ENCODE measurements at regions not wholly inside any gene's neighbourhood (a gene's known extent, or its start where the extent isn't known, plus 50 kb on each side); places are given as distances from the start of the nearest gene placed in this dataset.
"Not testable (repeated sequence)": the region's sequence is repeated elsewhere in the genome, so short reads cannot be mapped to it uniquely, and the experiment has no call there.

GRCh38 chr6:776951-777350 lies 84.0 kb upstream of the EXOC2 start:
- FAIRE-seq (no peak), DNase-seq (ENCODE audit: insufficient read length, low spot score) (no peak)
- TF ChIP-seq CTCF (IDR thresholded peaks at IDR 0.05; ENCODE audit: insufficient read depth, missing control alignments) = no peak

DNA sequence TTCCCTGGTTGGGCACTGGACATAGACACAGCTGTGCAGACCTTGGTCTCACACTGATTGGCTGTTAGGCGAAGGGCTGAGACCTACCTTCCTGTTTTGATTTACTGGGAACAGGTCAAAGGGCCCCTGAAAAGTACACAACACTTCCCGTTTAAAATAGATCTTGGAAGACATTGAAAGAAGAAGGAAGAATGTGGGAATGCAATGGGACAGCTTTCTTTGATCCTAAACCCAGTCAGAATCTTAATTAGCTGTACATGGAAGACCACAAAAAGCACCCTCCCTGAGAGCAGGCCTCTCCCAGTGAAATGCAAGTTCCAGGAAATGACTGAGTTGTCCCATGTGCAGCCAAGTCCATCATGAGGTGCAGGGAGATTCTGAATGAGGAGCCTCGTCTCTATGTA lies 83.6 kb upstream of the EXOC2 start:
- DNase-seq (ENCODE audit: insufficient read length, low spot score) (no peak), FAIRE-seq (no peak)
- TF ChIP-seq CTCF (IDR thresholded peaks at IDR 0.05; ENCODE audit: insufficient read depth, missing control alignments) = no peak

DNA sequence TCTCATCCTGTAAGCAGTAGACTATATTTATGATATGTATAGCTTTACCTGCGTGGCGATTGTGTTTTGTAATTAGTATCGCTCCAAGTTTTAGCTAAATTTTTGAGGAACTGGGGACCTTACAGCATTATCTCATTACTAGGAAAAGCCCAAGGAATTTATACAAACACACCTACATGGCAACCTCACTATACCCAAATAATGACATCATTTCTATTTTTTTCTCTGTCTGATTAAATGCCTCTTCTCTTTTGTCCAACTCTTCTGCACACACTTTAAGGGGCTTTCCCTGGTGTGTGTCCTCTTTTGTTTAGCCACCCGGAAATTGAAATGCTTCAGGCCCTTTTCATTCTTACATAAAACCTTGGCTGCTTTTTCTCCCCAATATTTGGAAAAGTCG lies 82.9 kb upstream of the EXOC2 start:
- no peak for TF ChIP-seq CTCF (IDR thresholded peaks at IDR 0.05; ENCODE audit: insufficient read depth, missing control alignments)
- FAIRE-seq = no peak
- DNase-seq (ENCODE audit: insufficient read length, low spot score) = no peak

GRCh38 chr6:771683-772082 lies 78.7 kb upstream of the EXOC2 start:
- FAIRE-seq; DNase-seq (ENCODE audit: insufficient read length, low spot score): not testable (repeated sequence)

- TF ChIP-seq CTCF (IDR thresholded peaks at IDR 0.05; ENCODE audit: insufficient read depth, missing control alignments) = no peak
- DNase-seq (ENCODE audit: insufficient read length, low spot score) (no peak), FAIRE-seq (no peak)
Measured at GRCh38 chr6:767755-768512, 75.0 kb upstream of the EXOC2 start.

- FAIRE-seq = no peak
- no peak for TF ChIP-seq CTCF (IDR thresholded peaks at IDR 0.05; ENCODE audit: insufficient read depth, missing control alignments)
Measured at GRCh38 chr6:766625-767024, 73.7 kb upstream of the EXOC2 start.

DNA sequence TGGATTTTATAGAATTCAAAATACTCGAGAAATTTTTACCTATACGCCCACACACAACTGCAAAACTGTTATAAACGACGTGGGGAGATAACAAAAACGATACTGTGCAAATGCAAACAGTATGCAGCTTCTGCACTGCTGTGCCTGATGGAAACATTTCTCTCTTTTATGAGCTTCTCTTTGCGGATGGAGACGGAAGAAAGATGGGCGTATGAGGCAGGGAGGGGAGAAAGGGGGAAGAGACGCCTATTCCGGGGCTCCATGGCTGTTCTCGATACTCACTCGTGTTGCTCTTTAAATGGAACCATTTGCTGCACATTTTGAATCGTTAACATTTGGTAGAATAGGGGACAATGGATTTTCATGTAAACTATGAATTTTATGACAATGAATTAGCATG lies 69.1 kb upstream of the EXOC2 start:
- no peak for TF ChIP-seq CTCF (IDR thresholded peaks at IDR 0.05; ENCODE audit: insufficient read depth, missing control alignments)
- FAIRE-seq = no peak
- no peak for DNase-seq (ENCODE audit: insufficient read length, low spot score)

More at GRCh38 chr6:766625-767024, 73.7 kb upstream of the EXOC2 start:
- no peak for DNase-seq (ENCODE audit: insufficient read length, low spot score)
